GM12874 (cell line): ENCODE measurements at regions not wholly inside any gene's neighbourhood (a gene's known extent, or its start where the extent isn't known, plus 50 kb on each side); places are given as distances from the start of the nearest gene placed in this dataset.

Source experiments
- TF ChIP-seq, protein P1 (sequence below): IDR thresholded peaks from 2 replicates; pipeline ENCODE4 v1.5.1; 2011; ENCODE audit warnings: low read depth, mild to moderate bottlenecking, control low read depth, low read length, moderate library complexity; ENCODE audit not compliant: insufficient read depth

DNA sequence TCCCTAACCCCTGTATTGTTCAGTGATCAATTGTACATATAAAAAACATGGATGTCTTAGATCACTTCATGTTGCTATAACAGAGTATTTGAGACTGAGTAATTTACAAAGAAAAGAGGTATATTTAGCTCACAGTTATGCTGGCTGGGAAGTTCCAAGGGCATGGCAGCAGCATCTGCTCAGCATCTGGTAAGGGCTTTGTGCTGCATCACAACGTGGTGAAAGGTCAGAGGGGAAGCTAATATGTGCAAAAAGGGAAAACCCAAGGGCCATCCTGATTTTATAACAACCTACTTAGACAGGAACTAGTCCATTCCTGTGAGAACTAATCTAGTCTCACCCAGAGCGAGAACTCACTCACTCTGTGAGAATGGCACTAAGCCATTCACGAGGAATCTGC is 128.2 kb upstream of the OTUD4 start:
- TF ChIP-seq, protein P1, sequence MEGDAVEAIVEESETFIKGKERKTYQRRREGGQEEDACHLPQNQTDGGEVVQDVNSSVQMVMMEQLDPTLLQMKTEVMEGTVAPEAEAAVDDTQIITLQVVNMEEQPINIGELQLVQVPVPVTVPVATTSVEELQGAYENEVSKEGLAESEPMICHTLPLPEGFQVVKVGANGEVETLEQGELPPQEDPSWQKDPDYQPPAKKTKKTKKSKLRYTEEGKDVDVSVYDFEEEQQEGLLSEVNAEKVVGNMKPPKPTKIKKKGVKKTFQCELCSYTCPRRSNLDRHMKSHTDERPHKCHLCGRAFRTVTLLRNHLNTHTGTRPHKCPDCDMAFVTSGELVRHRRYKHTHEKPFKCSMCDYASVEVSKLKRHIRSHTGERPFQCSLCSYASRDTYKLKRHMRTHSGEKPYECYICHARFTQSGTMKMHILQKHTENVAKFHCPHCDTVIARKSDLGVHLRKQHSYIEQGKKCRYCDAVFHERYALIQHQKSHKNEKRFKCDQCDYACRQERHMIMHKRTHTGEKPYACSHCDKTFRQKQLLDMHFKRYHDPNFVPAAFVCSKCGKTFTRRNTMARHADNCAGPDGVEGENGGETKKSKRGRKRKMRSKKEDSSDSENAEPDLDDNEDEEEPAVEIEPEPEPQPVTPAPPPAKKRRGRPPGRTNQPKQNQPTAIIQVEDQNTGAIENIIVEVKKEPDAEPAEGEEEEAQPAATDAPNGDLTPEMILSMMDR: no peak

DNA sequence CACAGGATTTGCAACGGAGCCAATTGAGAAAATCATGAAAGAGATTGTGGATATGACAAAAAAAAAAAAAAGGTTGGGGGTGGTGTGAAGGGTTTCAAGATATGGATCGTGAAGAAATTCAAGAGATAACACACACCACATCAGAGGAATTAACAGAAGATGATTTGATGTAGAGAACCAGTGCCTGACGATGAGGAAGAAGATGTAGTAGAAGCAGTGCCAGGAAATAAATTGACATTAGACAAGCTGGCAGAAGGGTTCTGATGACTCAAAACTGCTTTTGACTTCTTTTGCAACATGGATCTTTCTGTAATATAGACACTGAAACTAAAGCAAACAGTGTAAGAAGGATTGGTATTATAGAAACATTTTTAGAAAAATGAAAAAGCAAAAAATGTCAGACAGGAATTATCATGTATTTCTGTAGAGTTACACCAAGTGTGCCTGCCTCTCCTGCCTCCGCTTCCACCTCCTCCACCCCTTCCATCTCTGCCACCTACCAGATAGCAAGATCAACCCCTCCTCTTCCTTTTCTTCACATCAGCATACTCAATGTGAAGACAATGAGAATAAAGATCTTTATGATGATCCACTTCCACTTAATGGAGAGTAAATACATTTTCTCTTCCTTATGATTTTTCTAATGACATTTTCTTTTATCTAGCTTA is 127.5 kb upstream of the OTUD4 start:
- TF ChIP-seq, protein P1: no peak

DNA sequence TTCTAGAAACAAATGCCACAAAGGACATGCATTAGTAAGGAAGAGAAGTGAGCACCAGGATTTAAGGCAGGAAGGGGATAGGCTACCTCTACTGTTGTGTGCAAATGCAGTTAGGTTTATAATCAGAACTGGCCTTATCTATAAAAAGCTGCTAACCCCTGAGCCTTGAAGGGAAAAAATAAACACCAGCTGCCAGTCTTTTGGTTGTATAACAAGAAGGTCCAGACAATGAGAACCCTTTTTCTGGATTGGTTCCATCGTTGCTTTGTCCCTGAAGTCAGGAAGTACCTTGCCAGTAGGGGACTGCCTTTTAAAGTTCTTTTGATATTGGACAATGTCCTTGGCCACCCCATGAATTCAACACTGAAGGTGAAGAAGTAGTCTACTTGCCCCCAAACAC is 126.7 kb upstream of the OTUD4 start:
- TF ChIP-seq, protein P1: no peak

DNA sequence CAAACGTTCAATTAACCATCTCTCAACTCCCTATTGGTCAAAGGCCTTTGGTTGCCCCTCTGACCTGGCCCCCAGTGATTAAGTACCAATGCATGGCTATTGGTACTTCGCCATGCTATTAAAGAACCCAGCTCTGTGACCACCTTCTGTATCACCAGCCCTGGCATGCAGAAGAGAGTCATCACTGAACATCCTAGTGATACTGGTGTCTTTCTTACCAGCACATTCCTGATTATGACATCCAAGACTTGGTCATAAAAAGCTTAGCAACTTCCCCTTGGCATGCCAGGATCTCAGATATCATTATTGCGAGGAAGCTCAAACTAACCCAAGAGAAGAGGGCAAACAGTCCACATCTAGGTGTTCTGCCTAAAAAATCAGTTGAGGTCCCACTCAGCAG is 122.3 kb upstream of the OTUD4 start:
- TF ChIP-seq, protein P1: no peak

DNA sequence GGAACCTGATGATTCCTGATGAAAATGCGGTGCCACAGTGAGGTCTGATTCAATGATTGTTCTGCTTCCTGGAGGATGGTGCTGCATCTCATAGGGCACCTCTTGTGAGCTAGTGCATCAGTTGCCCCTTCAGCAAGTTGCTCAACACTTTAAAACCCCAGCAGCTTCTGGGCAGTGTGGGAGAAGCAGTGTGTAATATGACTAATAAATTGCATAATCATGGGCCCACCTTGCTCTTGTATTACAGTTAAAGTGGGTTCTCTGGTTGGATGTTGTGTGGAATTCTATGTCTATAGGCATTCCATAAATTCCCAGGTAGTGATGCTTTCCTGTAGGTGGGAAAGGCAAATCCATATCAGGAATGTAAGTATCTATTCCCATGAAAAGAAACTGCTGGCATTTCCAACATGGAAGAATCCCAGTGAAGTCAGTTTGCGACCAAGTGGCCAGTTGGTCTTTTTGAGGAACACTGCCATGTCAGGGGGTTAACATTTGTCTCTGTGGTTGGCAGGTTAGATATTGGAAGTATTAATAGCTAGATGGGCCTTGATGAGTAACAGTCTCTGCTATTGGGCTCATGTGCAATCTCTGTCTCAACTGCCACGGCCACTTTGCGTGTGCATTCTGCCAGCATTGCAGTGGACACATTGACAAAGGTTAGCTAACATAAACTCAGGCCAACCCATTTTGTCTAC is 121.1 kb upstream of the OTUD4 start:
- TF ChIP-seq, protein P1: no peak

DNA sequence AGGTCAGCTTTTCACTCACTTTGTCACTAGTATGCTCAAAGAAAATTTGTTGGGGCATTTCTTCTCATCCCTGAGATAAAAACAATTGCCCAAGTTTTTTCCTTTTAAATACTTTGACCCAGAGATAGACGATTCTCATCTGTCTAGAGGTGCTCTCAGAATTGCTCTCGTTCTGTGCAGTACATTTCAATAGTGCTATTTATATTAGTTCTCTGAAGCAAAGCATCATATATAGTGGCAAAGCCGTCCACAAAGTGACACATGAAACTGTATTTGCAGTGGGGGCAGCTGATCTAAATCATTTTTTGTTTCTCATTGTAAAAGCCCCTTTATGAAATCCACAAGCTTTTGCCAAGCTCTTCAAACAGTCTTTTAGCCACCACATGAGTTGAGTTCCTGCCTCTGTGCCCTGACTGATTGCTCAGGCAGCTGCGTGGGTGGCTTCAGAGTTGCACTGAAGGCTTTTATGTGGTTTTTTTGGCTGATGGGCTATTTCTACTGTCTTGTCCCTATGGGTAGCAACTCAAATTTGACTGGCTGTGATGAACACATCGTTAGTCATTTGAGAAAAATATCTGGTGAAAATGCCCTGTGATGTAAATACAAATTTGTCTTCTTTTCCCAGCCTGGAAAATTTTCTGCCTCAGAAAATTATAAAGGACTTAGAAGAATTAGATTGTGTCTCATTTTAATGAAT is 119.1 kb upstream of the OTUD4 start:
- TF ChIP-seq, protein P1: no peak

DNA sequence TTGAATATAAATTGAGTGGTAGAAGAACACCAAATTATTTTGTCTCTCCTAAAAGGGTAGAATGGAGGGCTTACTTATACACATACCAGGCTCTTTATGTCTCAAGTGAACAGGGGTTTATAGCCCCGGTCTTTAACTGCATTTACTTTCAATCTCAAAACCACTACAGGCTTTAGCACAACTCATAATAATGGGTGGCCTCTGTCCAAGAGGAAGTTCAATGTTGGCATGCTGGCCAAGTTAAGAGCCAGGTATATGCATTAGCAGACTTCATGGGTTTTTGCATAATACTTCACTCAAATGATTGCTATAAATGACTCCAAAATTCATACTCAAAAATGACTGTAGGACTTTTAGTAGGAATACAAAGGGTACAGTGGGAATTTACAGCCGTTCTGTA is 118.5 kb upstream of the OTUD4 start:
- TF ChIP-seq, protein P1: no peak
